ENCODE measurements at regions not wholly inside any gene's neighbourhood (a gene's known extent, or its start where the extent isn't known, plus 50 kb on each side); places are given as distances from the start of the nearest gene placed in this dataset.

GRCh38 chr9:134264169-134264568 is 62.1 kb upstream of the RXRA start:
- ChIA-PET CTCF (ENCODE audit: partially characterized antibody) (interaction anchor here (1.4 to 3.4 kb wide), 3 partner anchors 11 to 185 kb away, joined by 4 to 14 read pairs (median 4); no protein-coding TSS in a partner anchor), POLR2A (ENCODE audit: partially characterized antibody) (interaction anchor here (0.6 to 1.0 kb wide), 2 partner anchors 39 to 1870 kb away, joined by 3 read pairs; no protein-coding TSS in a partner anchor)
- Histone ChIP-seq H3K23ac (ENCODE audit: insufficient read length) (no peak overlapping the region), H3K27me3 (replicated peaks in 1 of 4; ENCODE audit: control insufficient read depth in 3 of 4, extremely low read depth in 1 of 4, insufficient read depth in 3 of 4, low read length in 3 of 4) (no peaks in the 10 kb centered on the region), H3K4ac (replicated peaks; ENCODE audit: insufficient read length, low read depth, low read length) (no peak overlapping the region), H2BK120ac (replicated peaks; ENCODE audit: low read depth, low read length) (no peak overlapping the region), H3K4me2 (ENCODE audit: insufficient read depth in 1 of 2, low read depth in 2 of 2, low read length in 2 of 2) (no peak overlapping the region), H3K56ac (replicated peaks; ENCODE audit: insufficient read length, low read depth, low read length) (no peak overlapping the region), H4K20me1 (replicated peaks in 1 of 2; ENCODE audit: control insufficient read depth in 1 of 2, insufficient read depth in 2 of 2, low read length in 2 of 2) (no peaks in the 10 kb centered on the region), H3K23me2 (ENCODE audit: low read depth, low read length) (peaks cover 6% of the 10 kb centered on the region; the same call in 1 of the 2 replicates), H2BK12ac (ENCODE audit: low read depth, low read length) (no peak overlapping the region), H2BK20ac (ENCODE audit: low read length) (no peak overlapping the region), H3K27ac (ENCODE audit: low read depth, low read length) (no peak overlapping the region), H2AK5ac (ENCODE audit: low read depth, low read length) (no peak overlapping the region), H3K18ac (ENCODE audit: extremely low read depth, low read length) (no peak overlapping the region), H3K14ac (ENCODE audit: insufficient read length) (no peak overlapping the region), H4K8ac (ENCODE audit: extremely low read depth, insufficient read depth, low read length) (peak overlapping the region; percentile 43; the same call in 1 of the 2 replicates), H2BK5ac (ENCODE audit: low read depth, low read length) (no peak overlapping the region), H2BK15ac (ENCODE audit: low read length) (no peak overlapping the region), H3K4me1 (replicated peaks in 1 of 4; ENCODE audit: control insufficient read depth in 3 of 4, insufficient read depth in 4 of 4, low read length in 3 of 4) (peaks cover 0 to 4% (median 0%) of the 10 kb centered on the region in 4 experiments; a peak in 3 of 7 replicates), H4K91ac (replicated peaks; ENCODE audit: insufficient read length, low read length) (no peak overlapping the region), H3K36me3 (ENCODE audit: control insufficient read depth in 2 of 4, insufficient read depth in 4 of 4, low read length in 3 of 4) (no peaks in the 10 kb centered on the region), H2AFZ (ENCODE audit: low read length) (no peak overlapping the region), H3K9me3 (ENCODE audit: insufficient read depth in 2 of 2, low read depth in 1 of 2, low read length in 1 of 2) (no peaks in the 10 kb centered on the region; a peak in 1 of 4 replicates), H3K79me2 (ENCODE audit: control insufficient read depth in 1 of 2, insufficient read depth in 2 of 2, low read length in 2 of 2) (no peaks in the 10 kb centered on the region), H3K79me1 (ENCODE audit: low read depth, low read length) (no peaks in the 10 kb centered on the region), H3K9ac (replicated peaks in 1 of 4; ENCODE audit: extremely low read depth in 1 of 4, low read depth in 3 of 4, low read length in 3 of 4) (no peak overlapping the region), H4K5ac (ENCODE audit: insufficient read length, low read depth, low read length) (no peak overlapping the region), H3K4me3 (ENCODE audit: extremely low read depth in 1 of 4, insufficient read depth in 2 of 4, low read depth in 3 of 4, low read length in 4 of 4) (no peak overlapping the region)
- WGBS, 2 experiments (ENCODE audit: extremely low coverage in 1 of 2, insufficient coverage in 1 of 2, insufficient read length in 1 of 2, insufficient replicate concordance in 2 of 2, low coverage in 1 of 2, low lambda C conversion rate in 2 of 2, missing lambda C conversion rate in 1 of 2), result 83% methylated on average over 10 of the region's 11 CpGs; no CpG with 5 or more reads in 1 of the 2 experiments
- FAIRE-seq (no peak), DNase-seq (ENCODE audit: low read depth in 1 of 2, low spot score in 2 of 2) (no peak)
- TF ChIP-seq EGR1 (IDR thresholded peaks at IDR 0.05; ENCODE audit: borderline replicate concordance, low read depth, low read length) (no peak), FOSL1 (IDR thresholded peaks at IDR 0.05; ENCODE audit: insufficient read depth, low read depth, low read length) (no peak), RBBP5 (IDR thresholded peaks at IDR 0.05; ENCODE audit: borderline replicate concordance, low read depth, low read length) (no peak), SIN3A (conservative IDR thresholded peaks at IDR 0.05 in 1 of 2, IDR thresholded peaks at IDR 0.05 in 1 of 2; ENCODE audit: low read depth in 1 of 2, low read length in 2 of 2) (no peak), NANOG (IDR thresholded peaks at IDR 0.05; ENCODE audit: insufficient read depth, low read depth, low read length, poor library complexity, severe bottlenecking) (no peak), TCF12 (IDR thresholded peaks at IDR 0.05; ENCODE audit: low read depth, low read length) (no peak), SP2 (IDR thresholded peaks at IDR 0.05; ENCODE audit: low read length) (no peak), PHF8 (conservative IDR thresholded peaks at IDR 0.05; ENCODE audit: low read depth, low read length) (no peak), SIRT6 (IDR thresholded peaks at IDR 0.05; ENCODE audit: low read length) (no peak), CREB1 (IDR thresholded peaks at IDR 0.05) (no peak), KDM4A (IDR thresholded peaks at IDR 0.05; ENCODE audit: low read depth, low read length, severe bottlenecking) (no peak), RFX5 (IDR thresholded peaks at IDR 0.05; ENCODE audit: borderline replicate concordance, low read depth, low read length) (no peak), NRF1 (IDR thresholded peaks at IDR 0.05; ENCODE audit: low read depth, low read length) (no peak), KDM5A (IDR thresholded peaks at IDR 0.05; ENCODE audit: low read length) (no peak), ZNF274 (IDR thresholded peaks at IDR 0.05; ENCODE audit: borderline replicate concordance, extremely low read depth, low read length) (no peak)
